Femur (tissue), 1 donor: ENCODE measurements at regions not wholly inside any gene's neighbourhood (a gene's known extent, or its start where the extent isn't known, plus 50 kb on each side); places are given as distances from the start of the nearest gene placed in this dataset.

Experiments used
- DNase-seq: peaks from one replicate; pipeline ENCODE4 v3.0.0-alpha.2; 2017

- no peak for DNase-seq
Measured at GRCh38 chr16:54398986-54399385, 112.4 kb upstream of the IRX3 start.

- DNase-seq = no peak
Measured at GRCh38 chr16:54397838-54398237, 111.3 kb upstream of the IRX3 start.

DNA sequence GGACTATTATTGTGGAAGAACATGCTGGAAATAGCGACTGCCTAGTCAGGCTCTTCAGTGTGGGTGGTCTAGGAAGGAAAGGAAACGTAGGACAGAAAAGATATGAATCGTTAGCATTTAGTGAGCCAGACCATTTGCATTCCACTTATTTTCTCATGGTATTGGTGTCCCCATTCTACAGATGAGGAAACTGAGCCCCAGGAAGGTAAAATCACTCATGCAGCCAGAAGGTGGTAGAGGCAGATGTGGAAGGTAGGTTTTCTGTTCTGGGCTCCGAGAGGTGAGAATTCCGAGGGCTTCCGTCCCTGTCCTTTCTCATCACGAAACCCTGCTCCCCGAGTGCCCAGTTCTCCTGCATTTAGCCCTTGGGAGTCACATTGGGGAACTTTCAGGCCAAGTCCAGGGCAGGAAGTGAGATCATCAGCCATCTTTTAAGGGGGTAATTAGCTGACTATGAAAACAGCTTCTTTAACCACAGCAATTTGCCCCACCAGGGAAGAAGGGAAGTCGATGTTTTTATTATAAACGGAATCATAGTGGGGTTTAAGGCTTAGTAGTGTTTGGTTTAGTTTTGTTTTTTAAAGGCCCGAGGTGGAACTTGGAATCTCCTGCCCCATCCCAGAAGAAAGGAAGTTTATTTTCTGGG is 110.7 kb upstream of the IRX3 start:
- DNase-seq = no peak

DNA sequence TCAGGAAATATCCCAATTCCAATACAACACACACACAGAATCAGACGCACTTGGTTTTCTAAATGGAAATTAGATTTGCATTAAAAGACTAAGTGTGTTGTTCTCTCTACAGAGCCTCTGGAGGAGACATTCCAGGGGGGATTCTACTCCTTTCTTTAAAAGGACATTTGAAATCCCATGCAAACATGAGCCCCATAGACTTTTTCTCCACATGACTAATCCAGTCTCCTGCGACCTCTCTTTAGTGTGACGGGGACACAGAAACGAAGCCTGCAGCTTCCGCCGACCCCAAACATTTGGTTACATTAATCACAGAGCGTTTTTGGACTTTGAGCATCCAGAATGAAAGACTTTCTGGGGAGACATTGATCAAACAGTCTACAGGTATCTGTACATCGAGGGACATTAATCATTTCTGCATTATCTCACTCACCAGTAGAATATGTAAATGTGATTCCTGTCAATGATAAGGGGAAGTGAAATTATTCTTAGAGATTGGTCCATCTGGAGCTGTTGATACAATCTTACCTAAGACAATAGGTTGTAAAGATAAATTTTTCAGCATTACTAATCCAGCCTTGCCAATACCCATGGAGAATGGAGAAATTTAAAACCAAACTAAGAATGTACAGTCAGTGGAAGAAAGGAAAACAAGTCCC is 103.4 kb upstream of the IRX3 start:
- no peak for DNase-seq

GRCh38 chr16:54385141-54385540 is 98.6 kb upstream of the IRX3 start:
- no peak for DNase-seq

DNA sequence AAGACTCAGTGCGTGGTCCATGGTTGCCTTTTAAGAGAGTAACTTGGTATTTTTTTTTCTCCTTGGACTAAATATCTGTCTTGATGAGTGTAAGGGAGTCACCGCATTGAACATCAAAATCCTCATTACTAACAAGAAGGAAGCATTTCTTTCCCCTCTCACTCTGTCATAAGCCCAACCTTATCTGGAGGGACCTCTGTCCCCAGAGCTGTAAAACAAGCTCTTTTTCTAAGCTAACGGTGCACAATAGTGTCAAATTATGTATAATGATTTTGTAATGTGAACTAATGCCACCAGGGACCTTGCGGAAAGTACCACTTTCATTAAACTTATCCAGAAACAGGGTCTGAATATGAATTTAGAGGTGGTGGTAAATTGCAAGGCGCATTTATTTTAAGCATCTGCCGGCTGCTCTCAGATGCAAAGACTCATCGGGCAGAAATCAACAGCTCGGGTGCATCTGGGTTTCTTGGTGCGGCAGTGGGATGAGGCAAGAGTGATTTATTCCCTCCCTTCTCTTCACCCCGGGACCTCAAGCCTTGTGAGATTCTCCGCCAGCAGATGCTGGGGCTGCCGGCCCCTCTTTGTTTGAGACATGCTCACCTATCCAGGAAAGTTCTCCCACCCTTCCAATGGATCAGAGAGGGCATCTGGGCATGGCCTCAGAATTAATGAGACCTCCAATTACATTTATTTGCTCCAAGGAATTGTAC is 95.2 kb upstream of the IRX3 start:
- DNase-seq = no peak

- DNase-seq = no peak
Measured at GRCh38 chr16:54375071-54375470, 88.5 kb upstream of the IRX3 start.

DNA sequence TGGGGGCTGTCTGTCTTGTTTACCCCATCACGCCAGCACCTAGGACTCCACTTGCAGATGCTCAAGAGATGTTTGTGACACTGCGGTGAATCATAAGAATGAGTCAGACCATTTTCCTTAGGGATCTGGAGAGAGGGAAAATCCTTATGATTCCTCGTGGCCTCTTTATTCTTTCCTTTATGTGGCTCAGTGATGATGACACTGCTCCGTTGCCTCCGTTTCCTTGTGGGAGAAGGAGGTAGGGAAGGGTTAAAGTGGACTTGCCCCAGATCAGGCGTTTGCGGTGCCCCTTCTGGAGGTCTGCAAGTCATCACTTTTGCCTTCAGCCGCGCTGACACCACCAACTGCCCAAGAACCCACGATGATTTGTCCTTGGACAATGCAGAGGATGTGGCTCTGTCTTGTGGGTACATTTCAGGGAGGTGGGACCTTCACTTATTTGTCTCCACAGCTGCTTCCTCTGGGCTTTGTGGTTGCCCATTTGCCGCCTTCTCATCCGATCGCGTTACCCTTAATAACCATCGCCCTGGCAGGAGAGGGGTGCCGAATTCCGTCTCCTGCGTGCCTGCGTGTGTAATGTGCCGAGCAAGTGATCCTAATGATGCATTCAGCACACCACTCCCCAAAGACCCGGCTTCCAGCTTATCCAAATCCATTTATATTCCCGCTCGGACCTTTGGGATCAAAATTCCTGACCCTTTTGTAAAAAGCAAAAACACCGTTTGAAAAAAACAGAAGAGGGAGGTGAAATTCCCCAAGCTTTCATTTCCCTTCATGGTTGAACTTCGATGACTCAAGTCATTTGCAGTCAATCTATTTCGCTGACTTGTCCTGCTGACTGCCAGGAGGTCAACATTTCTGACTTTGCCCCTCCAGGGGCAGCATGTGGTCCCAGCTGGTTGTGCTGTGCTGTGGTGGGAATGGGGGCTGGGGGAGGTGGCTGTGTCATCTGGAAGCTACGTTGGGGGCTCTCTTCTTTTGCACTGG is 87.2 kb upstream of the IRX3 start:
- peak; percentile 47 for DNase-seq

DNA sequence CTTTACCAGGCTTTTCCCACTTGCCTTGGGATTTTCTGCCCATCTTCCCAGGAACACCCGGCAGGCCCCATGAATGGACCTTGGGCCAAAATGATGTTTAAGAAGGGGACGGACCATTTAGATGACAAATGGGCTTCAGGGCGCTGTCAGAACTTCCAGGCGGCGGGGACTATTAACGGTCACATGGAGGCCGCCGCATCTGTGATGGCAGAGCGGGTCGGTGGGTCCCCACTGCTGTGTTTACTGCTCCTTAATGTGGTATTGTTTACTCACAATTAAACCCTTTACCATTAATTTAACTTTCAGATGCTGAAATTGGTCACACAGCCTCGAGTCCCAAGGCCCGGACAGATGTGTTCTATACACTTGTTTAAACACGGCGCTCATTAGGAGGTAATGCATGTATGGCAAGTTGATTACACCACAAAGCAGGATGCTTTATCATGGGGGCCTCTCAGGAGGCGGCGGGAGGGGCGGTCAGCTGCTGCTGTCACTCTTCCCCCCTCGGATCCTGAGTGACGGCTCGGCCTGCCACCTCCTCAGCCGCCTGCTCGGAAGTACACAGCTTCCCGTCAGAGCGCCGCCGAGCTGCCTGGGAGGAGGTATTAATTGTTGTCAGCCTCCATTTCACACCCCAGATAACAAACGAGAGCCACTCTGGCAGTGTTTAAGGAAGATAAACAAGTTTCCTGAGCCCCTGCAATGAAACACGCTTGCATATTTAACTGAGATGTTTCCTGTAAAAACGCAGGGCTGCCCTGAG is 83.9 kb upstream of the IRX3 start:
- DNase-seq = peak; percentile 67

DNA sequence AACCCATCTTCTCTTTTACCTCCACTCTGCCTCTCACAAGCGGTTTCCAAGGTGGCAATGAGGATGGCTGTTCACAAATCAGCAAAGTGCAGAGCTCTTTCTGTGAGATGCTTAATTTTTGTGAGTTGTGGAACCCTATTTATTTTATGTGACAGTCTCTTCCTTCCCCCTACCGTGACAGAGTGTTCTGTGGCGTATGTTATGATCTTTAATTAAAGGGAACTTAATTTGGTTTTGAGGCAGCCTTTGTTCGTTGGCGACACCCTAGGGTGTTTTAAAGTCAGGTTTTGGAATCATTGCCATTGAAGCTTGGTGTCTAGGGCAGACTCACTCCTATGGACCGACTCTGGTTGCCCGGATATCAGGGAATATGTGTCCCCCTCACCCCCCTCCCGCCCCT is 83.3 kb upstream of the IRX3 start:
- DNase-seq = no peak

DNA sequence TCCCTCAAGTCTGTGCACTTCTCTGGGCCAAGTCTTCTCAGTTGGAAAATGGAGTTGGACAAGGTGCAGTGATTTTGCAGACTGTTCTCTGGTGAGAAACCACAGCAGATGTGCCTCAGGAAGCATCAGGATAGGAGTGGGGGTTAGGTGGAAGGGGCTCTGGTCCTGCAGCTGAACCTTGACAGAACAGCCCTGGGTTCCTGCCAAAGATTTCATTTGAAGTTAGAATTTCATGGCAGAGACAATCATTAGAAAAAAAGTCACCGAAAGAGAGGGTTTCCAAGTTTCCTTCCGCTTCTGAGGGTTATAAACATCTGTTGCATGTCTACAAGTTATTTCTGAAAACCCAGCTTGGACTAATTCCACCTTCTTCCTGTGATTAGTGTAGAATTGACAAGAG is 80.4 kb upstream of the IRX3 start:
- no peak for DNase-seq

DNA sequence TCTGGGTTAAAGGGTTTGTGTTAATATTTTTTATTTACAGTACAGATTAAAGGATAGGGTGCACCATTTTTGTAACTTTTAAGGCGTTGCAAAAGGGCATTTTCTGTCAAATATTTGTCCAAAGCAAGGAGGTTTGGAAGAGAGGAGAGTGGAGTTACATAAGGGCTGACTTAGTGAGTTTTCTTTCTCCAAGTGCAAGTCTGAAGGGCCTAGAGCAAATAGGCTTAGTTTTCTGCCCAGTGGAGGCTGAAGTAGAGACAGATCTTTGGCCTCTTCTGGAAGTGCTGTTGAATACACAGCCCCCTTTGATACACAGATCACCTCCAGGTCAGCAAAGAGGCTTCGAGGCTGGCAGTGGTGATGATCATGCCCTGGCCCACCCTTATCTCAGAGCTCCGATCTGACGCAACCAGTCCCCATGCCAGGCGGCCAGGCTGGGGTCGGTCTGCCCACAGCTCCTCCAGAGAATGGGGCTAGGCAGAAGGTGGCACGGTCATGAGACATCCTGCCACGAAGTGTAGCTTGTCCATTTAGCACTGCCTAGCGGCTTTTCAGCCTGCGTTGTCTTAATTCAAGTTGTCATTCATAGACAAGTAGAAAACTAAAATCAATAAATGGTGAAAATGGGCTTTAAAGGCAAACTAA is 79.5 kb upstream of the IRX3 start:
- DNase-seq = no peak

GRCh38 chr16:54363766-54364165 is 77.2 kb upstream of the IRX3 start:
- no peak for DNase-seq

DNA sequence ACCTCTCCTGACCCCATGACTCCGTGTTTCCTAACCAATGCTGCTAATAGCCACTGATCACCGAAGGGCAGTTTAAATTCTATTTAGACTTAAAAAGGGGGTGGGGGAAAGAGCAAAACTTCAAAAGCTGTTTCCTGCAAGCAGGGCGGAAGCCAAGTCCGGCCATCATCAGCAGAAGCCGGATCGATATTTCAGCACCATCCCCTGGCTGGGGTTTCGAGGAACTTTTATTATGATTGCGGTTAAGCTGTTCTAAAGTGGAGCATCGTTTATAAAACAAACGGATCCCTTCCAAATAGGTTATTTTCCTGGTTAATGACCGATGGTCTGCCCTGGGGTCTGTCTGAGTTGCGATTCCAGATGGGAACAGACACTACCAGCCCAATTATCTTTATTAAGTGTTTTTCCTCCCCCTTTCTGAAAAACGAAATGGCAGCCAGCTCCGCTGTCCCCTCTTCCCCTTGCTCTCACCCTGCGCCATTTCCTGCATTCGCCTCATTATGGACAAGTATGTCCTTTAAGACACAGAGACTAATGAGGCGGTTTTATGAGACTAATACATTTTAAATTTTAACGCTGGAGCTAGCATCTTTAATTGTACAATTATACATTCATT is 76.1 kb upstream of the IRX3 start:
- DNase-seq = no peak

DNA sequence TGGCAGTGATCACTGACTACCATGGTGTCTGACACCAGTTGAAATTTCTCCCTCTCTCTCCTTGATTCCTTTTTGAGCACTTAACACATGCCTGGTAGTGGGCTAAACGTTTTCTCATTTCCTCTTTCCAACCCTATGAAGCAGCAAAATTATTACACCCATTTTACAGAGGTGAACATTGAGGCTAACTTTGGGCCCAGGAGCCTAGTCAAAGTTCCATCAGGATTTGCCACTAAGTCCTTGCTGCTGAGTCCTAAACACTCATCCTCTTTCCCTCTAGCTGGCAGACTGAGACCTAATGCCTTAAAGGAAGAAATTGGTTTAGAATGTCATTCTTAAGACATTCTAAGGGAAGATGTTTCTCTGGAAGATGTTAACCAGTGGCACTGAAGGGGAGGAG is 74.7 kb upstream of the IRX3 start:
- DNase-seq = no peak

DNA sequence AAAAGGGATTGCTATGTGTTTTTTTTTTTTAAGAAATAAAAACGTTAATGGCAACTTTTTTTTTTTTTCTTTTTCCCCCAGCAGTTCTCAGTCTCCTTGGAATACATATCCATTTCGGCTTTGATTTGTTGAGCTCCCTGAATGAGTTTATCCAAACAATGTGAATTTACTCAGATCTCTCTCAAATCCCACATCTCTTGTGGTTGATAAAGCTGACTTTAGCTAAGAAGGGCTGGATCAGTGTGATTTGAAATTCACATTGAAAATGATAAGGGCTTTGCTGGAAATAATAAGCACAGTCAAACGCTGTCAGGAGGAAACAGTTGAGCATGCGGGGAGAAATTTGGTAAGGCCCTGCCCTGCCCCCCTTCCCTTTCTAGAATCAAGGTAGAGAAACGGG is 74.1 kb upstream of the IRX3 start:
- DNase-seq = no peak

- DNase-seq = no peak
Measured at GRCh38 chr16:54359555-54359954, 73.0 kb upstream of the IRX3 start.

DNA sequence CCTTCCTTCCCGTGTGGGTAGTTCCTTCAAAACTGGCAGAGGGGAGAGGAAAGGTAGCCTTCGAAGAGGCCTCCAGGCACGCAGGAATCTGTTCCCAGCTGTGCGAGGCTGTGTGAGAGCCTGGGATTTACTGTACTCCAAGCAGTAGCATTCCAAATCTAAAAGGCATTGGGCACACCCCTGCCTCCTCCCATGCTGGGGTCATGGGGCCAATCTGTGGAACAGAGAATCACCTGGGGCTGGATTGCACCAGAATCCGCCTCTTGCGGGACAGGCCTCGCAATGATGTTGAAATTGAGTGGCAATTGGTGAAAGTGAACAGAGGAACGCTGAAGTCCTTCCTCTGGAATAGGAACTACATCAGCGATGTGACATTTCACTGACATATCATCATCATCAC is 72.5 kb upstream of the IRX3 start:
- DNase-seq = no peak

DNA sequence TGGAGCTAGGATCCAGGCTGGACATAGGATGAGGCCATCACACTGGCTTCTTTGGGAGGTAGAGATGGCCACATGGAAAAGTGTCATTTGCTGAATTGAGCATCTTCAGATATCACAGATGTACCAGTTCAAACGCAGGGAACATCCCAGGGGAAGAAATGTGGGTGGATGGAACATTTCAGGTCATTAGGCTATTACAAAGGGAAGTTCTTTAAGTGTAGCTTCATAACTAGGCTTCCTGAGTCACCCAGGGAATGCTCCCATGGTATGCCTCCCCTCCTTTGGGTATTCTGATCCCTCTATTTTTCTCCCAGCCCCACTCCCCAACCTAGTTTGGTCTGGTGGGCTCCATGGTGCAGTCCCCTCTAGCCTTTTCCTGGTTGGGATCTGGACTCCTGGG is 69.8 kb upstream of the IRX3 start:
- DNase-seq = no peak

GRCh38 chr16:54355251-54355650 is 68.7 kb upstream of the IRX3 start:
- DNase-seq = no peak

DNA sequence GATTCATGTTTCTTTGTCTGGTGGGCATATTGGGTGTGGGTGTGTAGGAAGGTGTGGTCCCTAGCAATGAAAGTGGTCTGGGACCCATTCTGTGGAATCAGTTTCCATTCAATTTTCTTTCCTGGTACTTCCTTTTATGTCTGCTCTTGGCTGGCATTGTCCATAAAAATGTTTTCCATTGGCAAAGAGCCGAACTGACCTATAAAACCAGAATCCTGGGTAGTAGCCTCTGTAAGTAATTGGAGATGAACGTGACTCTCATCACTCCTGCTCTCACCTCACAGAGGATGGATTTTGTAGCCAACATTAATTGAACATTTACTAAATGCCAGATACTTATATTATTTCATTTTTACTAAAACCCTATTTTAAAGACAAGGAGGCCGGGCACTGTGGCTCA is 66.5 kb upstream of the IRX3 start:
- no peak for DNase-seq
